Trophoblast cell (in vitro differentiated cells and primary cell): ENCODE measurements at regions not wholly inside any gene's neighbourhood (a gene's known extent, or its start where the extent isn't known, plus 50 kb on each side); places are given as distances from the start of the nearest gene placed in this dataset.

Experiments
- DNase-seq, 2 donors: peaks; one replicate each; pipeline ENCODE4 v3.0.0-alpha.2; 2016
- H2AFZ ChIP-seq: 2 replicates; pipeline ENCODE4 v1.6.1; 2013; ENCODE audit warnings: low read length, moderate library complexity, mild to moderate bottlenecking; ENCODE audit not compliant: insufficient read depth, poor library complexity
- H2AK5ac ChIP-seq: 2 replicates; pipeline ENCODE4 v1.6.1; 2013; ENCODE audit warnings: mild to moderate bottlenecking, low read length
- H2BK120ac ChIP-seq: 2 replicates; pipeline ENCODE4 v1.6.1; 2013; ENCODE audit warnings: low read length, mild to moderate bottlenecking, moderate library complexity; ENCODE audit not compliant: insufficient read depth, poor library complexity
- H2BK12ac ChIP-seq: 2 replicates; pipeline ENCODE4 v1.6.1; 2013; ENCODE audit warnings: mild to moderate bottlenecking, low read length, moderate library complexity
- H2BK5ac ChIP-seq: 2 replicates; pipeline ENCODE4 v1.6.1; 2013; ENCODE audit warnings: low read length, low read depth, moderate library complexity, mild to moderate bottlenecking; ENCODE audit not compliant: poor library complexity
- H3K14ac ChIP-seq: 2 replicates; pipeline ENCODE4 v1.6.1; 2013; ENCODE audit warnings: mild to moderate bottlenecking, low read length
- H3K18ac ChIP-seq: 2 replicates; pipeline ENCODE4 v1.6.1; 2013; ENCODE audit warnings: mild to moderate bottlenecking, low read length
- H3K23ac ChIP-seq: 2 replicates; pipeline ENCODE4 v1.6.1; 2013; ENCODE audit warnings: low read length
- H3K27ac ChIP-seq: 2 replicates; pipeline ENCODE4 v1.5.1; 2013; ENCODE audit warnings: low read depth, mild to moderate bottlenecking, inconsistent platforms, low read length, moderate library complexity
- H3K27me3 ChIP-seq: 2 replicates; pipeline ENCODE4 v1.6.1; 2013; ENCODE audit warnings: inconsistent platforms, mild to moderate bottlenecking, low read length, moderate library complexity; ENCODE audit not compliant: insufficient read depth
- H3K36me3 ChIP-seq, 2 experiments: 1 replicate in 1 of 2; 2 replicates in 1 of 2; pipeline ENCODE4 v1.6.1; 2013; ENCODE audit warnings: low read length in 2 of 2, mild to moderate bottlenecking in 2 of 2, moderate library complexity in 1 of 2; ENCODE audit not compliant: insufficient read depth in 2 of 2, control insufficient read depth in 1 of 2
- H3K4ac ChIP-seq: 2 replicates; pipeline ENCODE4 v1.6.1; 2013; ENCODE audit warnings: low read depth, mild to moderate bottlenecking, low read length, moderate library complexity
- H3K4me1 ChIP-seq, 2 experiments: 1 replicate in 1 of 2; 2 replicates in 1 of 2; pipeline ENCODE4 v1.6.1; 2013; ENCODE audit warnings: low read length in 2 of 2, mild to moderate bottlenecking in 2 of 2, moderate library complexity in 1 of 2; ENCODE audit not compliant: insufficient read depth in 2 of 2, control insufficient read depth in 1 of 2
- H3K4me2 ChIP-seq: 2 replicates; pipeline ENCODE4 v1.6.1; 2013; ENCODE audit warnings: inconsistent platforms, mild to moderate bottlenecking, low read length, moderate library complexity
- H3K4me3 ChIP-seq: 2 replicates; pipeline ENCODE4 v1.5.1; 2013; ENCODE audit warnings: mild to moderate bottlenecking, low read depth, low read length, inconsistent platforms
- H3K79me1 ChIP-seq: one replicate; pipeline ENCODE4 v1.6.1; 2013; ENCODE audit warnings: low read length
- H3K79me2 ChIP-seq: 2 replicates; pipeline ENCODE4 v1.6.1; 2013; ENCODE audit warnings: low read length, mild to moderate bottlenecking; ENCODE audit not compliant: control insufficient read depth, insufficient read depth, poor library complexity
- H3K9ac ChIP-seq: 2 replicates; pipeline ENCODE4 v1.6.1; 2013; ENCODE audit warnings: mild to moderate bottlenecking, low read length
- H3K9me3 ChIP-seq: 2 replicates; pipeline ENCODE4 v1.6.1; 2013; ENCODE audit warnings: low read depth, mild to moderate bottlenecking, control low read depth, inconsistent platforms, low read length; ENCODE audit not compliant: insufficient read depth
- H4K12ac ChIP-seq: 2 replicates; pipeline ENCODE4 v1.6.1; 2013; ENCODE audit warnings: low read depth, mild to moderate bottlenecking, low read length, moderate library complexity
- H4K8ac ChIP-seq: 2 replicates; pipeline ENCODE4 v1.6.1; 2013; ENCODE audit warnings: low read depth, mild to moderate bottlenecking, low read length, moderate library complexity
- H4K91ac ChIP-seq: one replicate; pipeline ENCODE4 v1.6.1; 2013; ENCODE audit warnings: low read depth, mild to moderate bottlenecking, low read length, moderate library complexity
- WGBS: extraction: QIAGEN DNeasy Blood & Tissue Kit; methylation state at CpG from one replicate; pipeline ENCODE4 v1.1.7; 2013; ENCODE audit warnings: missing lambda C conversion rate; ENCODE audit not compliant: insufficient read length, insufficient coverage; ENCODE audit errors: extremely low coverage; 5-methylcytosine and 5-hydroxymethylcytosine counted together

DNA sequence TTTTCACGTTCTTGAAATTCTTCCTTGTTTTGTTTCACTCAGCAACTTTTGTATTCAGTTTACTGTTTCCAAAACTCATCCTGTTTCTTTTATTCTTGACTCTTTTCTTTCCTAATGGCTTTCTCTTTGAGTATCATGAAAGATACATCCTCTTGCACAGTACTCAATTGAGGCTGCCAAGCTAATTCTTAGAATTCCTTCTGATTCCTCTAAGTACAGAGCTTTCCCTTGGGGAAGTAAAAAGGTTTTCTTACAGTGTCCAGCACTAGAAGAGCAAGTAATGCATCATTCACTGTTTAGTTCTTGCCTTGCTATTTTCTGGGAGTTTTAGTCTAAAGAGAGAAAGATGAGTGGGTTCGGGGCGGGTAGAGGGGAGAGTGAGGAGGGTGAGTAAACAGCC lies 154.1 kb downstream of the NEDD1 start:
- DNase-seq = no peak
- Histone ChIP-seq H4K8ac (no peak overlapping the region), H4K91ac (no peak overlapping the region), H3K4me2 (no peak overlapping the region), H3K27ac (no peak overlapping the region), H3K14ac (no peak overlapping the region), H2AFZ (no peak overlapping the region), H3K23ac (no peak overlapping the region), H3K36me3 (no peaks in the 10 kb centered on the region), H3K4me3 (no peak overlapping the region), H4K12ac (no peak overlapping the region), H2BK12ac (no peak overlapping the region), H2AK5ac (no peak overlapping the region), H2BK120ac (no peak overlapping the region), H3K4ac (no peak overlapping the region), H3K9me3 (peaks cover 2% of the 10 kb centered on the region), H3K18ac (no peak overlapping the region), H2BK5ac (no peak overlapping the region), H3K79me1 (no peaks in the 10 kb centered on the region), H3K4me1 (no peaks in the 10 kb centered on the region), H3K9ac (no peak overlapping the region), H3K27me3 (no peaks in the 10 kb centered on the region), H3K79me2 (no peaks in the 10 kb centered on the region)
- no CpG with 5 or more reads among the region's 3 CpGs for WGBS

DNA sequence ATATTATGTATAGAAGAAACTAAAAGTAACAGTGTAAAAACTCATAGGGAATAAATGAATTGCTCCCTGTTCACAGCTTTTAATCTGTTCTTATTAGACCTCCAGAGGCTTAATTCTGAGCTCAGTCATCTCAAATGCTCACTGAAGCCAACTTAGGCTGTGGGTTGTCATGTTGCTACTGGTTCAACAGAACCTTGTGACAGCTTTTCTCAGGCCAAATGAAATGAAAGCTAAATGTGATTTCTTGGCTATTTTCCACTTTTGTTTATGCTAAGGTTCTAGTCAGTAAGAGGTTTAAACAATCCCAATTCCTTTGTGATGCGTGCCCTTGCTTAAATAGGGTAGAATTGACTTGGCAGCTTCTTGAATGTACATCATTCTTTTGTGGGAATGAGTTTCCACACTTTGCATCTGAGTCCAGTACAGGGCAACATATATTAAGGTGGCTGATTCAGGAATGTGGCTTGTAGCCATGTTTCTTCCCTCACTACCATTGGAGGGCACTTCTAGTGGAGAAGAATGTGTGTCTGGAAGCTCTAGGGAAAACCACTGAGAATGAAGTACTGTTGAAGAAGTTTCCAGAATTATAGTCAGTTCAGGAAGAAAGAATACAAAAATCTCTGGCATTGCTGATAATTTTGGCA lies 156.4 kb downstream of the NEDD1 start:
- Histone ChIP-seq H3K14ac (no peak overlapping the region), H3K36me3 (no peaks in the 10 kb centered on the region), H3K4me3 (no peak overlapping the region), H3K9me3 (no peaks in the 10 kb centered on the region), H3K27ac (no peak overlapping the region), H3K27me3 (no peaks in the 10 kb centered on the region), H2BK12ac (no peak overlapping the region), H4K8ac (no peak overlapping the region), H3K79me1 (no peaks in the 10 kb centered on the region), H4K12ac (no peak overlapping the region), H2BK120ac (no peak overlapping the region), H3K18ac (no peak overlapping the region), H2AK5ac (no peak overlapping the region), H3K4ac (no peak overlapping the region), H3K23ac (no peak overlapping the region), H4K91ac (no peak overlapping the region), H3K4me1 (no peaks in the 10 kb centered on the region), H2AFZ (no peak overlapping the region), H3K4me2 (no peak overlapping the region), H2BK5ac (no peak overlapping the region), H3K79me2 (no peaks in the 10 kb centered on the region), H3K9ac (no peak overlapping the region)
- no peak for DNase-seq
- no CpG with 5 or more reads among the region's 1 CpG for WGBS

DNA sequence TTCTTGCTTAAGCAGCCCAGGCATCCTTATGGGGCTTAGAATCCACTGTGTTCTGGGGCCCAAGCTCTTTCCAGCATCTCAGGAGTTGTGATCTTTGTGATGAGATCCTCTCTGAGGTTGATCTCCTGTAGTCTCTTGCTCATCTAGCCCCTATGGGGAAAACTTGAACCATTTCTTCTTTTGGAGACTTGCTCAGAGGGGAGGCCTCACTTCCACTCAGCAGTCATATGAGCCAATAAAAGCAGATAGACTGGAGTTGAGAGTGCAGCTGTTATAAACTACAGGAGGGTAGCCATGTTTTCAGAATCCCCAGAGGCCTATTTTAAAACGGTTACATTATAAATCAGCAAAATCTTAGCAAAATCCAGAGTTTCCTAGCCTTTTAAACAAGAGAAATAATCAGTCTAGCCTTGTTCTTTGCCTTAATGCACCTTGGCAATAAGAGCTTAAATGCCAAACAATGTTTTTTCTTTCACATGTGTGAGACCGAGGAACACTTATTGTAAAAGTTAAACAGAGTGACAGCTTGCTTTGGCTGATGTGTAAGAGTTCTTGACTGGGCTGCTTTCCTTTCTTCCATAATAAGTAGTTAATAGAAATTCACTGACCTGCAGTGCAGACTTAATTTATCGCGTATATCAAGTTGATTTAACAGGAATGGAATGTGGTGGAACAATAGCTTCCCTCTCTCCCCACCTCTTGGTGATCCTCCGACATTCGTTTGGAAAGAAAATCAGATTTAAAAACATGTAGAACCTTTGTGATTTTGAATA lies 168.3 kb downstream of the NEDD1 start:
- DNase-seq = no peak
- Histone ChIP-seq H3K4me1 (no peaks in the 10 kb centered on the region), H3K36me3 (no peaks in the 10 kb centered on the region), H4K8ac (no peak overlapping the region), H3K4me2 (no peak overlapping the region), H2AK5ac (no peak overlapping the region), H2AFZ (no peak overlapping the region), H3K18ac (no peak overlapping the region), H2BK12ac (no peak overlapping the region), H2BK120ac (no peak overlapping the region), H3K27ac (no peak overlapping the region), H3K79me2 (no peaks in the 10 kb centered on the region), H3K4ac (no peak overlapping the region), H3K79me1 (no peaks in the 10 kb centered on the region), H4K91ac (no peak overlapping the region), H3K4me3 (no peak overlapping the region), H3K9me3 (no peaks in the 10 kb centered on the region), H3K23ac (no peak overlapping the region), H2BK5ac (no peak overlapping the region), H3K27me3 (no peaks in the 10 kb centered on the region), H3K9ac (no peak overlapping the region), H3K14ac (no peak overlapping the region), H4K12ac (no peak overlapping the region)
- WGBS = no CpG with 5 or more reads among the region's 6 CpGs

DNA sequence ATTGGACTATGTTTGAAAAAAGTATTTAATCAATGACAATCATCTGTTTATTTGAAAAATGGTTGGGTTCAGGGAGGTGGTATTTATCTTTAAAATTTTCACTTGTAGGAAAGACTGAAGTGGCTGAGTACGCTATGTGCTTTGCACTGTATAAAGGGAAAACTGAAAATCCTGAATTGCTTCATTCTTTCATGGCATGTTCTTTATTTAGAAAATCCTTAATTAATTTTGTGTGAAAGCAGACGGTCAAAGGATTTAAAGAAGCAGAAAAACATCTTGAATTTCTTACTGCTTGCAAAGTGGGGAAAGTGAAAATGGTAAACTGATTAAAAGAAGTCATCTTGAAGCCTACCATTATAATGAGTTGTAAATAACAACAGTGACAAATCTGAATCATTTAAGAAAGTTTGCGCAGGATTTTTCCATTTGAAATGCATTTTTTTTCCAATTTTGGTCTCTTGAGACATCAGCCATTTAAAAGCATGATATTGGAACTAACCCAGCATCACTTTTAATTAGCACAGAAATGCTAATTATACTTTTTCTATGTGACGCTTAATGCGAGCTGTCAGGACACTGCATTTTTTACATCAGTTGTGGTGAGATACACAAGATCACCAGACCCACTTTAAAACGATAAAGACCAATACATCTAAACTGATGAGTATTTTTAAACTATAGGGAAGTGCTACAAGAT lies 169.0 kb downstream of the NEDD1 start:
- H3K4me3 ChIP-seq = no peak overlapping the region
- no peak overlapping the region for H2BK120ac ChIP-seq
- no peak overlapping the region for H4K12ac ChIP-seq
- no peak for DNase-seq
- no peaks in the 10 kb centered on the region for H3K79me2 ChIP-seq
- no peak overlapping the region for H2BK5ac ChIP-seq
- H3K4me2 ChIP-seq = no peak overlapping the region
- H3K9me3 ChIP-seq = no peaks in the 10 kb centered on the region
- no peak overlapping the region for H2AFZ ChIP-seq
- H3K18ac ChIP-seq = no peak overlapping the region
- H3K14ac ChIP-seq = no peak overlapping the region
- no peaks in the 10 kb centered on the region for H3K27me3 ChIP-seq
- no peaks in the 10 kb centered on the region for H3K4me1 ChIP-seq
- H3K4ac ChIP-seq = no peak overlapping the region
- no peak overlapping the region for H3K23ac ChIP-seq
- WGBS = no CpG with 5 or more reads among the region's 6 CpGs
- no peak overlapping the region for H4K91ac ChIP-seq
- no peak overlapping the region for H2BK12ac ChIP-seq
- H3K27ac ChIP-seq = no peak overlapping the region
- H2AK5ac ChIP-seq = no peak overlapping the region
- H3K9ac ChIP-seq = no peak overlapping the region
- no peaks in the 10 kb centered on the region for H3K36me3 ChIP-seq
- H3K79me1 ChIP-seq = no peaks in the 10 kb centered on the region
- no peak overlapping the region for H4K8ac ChIP-seq
